Smooth muscle cell (in vitro differentiated cells): ENCODE measurements at regions not wholly inside any gene's neighbourhood (a gene's known extent, or its start where the extent isn't known, plus 50 kb on each side); places are given as distances from the start of the nearest gene placed in this dataset.
A peak's percentile ranks its signal among the peaks of the same experiment; 100 is the strongest.

Source experiments
- DNase-seq: peaks from one replicate; lab custom pipeline; 2025; ENCODE audit not compliant: unreplicated experiment; lab: John Stamatoyannopoulos, UW
- H2AFZ ChIP-seq: fragments of 200-600 bp; sonication (generic); 2 replicates; pipeline ENCODE4 v1.6.0; 2016; ENCODE audit warnings: antibody characterized with exemption, low read depth, mild to moderate bottlenecking
- H3F3A ChIP-seq: fragments of 200-600 bp; sonication (generic); 2 replicates; pipeline ENCODE4 v1.6.0; 2017; ENCODE audit warnings: antibody characterized with exemption, low read depth
- H3K27ac ChIP-seq: fragments of 200-600 bp; sonication (generic); 2 replicates; pipeline ENCODE4 v1.5.1; 2016; ENCODE audit warnings: low read depth, mild to moderate bottlenecking
- H3K27me3 ChIP-seq: fragments of 200-600 bp; sonication (generic); 2 replicates; pipeline ENCODE4 v1.6.1; 2016; ENCODE audit warnings: low read depth, mild to moderate bottlenecking
- H3K36me3 ChIP-seq: fragments of 200-600 bp; sonication (generic); 2 replicates; pipeline ENCODE4 v1.5.1; 2016; ENCODE audit warnings: low read depth
- H3K4me1 ChIP-seq: fragments of 200-600 bp; sonication (generic); 2 replicates; pipeline ENCODE4 v1.5.1; 2016; ENCODE audit warnings: low read depth
- H3K4me2 ChIP-seq: fragments of 200-600 bp; sonication (generic); 2 replicates; pipeline ENCODE4 v1.6.0; 2016; ENCODE audit warnings: mild to moderate bottlenecking
- H3K4me3 ChIP-seq: fragments of 200-600 bp; sonication (generic); 2 replicates; pipeline ENCODE4 v1.5.1; 2016; ENCODE audit warnings: mild to moderate bottlenecking
- H3K79me2 ChIP-seq: fragments of 200-600 bp; sonication (generic); 2 replicates; pipeline ENCODE4 v1.6.0; 2016; ENCODE audit warnings: low read depth, mild to moderate bottlenecking
- H3K9ac ChIP-seq: fragments of 200-600 bp; sonication (generic); 2 replicates; pipeline ENCODE4 v1.6.0; 2016; ENCODE audit warnings: low read depth
- H3K9me3 ChIP-seq: fragments of 200-600 bp; sonication (generic); replicated peaks from 2 replicates; pipeline ENCODE4 v1.5.1; 2016; ENCODE audit warnings: low read depth
- H4K20me1 ChIP-seq: fragments of 200-600 bp; sonication (generic); 2 replicates; pipeline ENCODE4 v1.6.0; 2016; ENCODE audit warnings: low read depth
- WGBS: methylation state at CpG from one replicate; pipeline ENCODE4 v1.1.7; 2016; ENCODE audit warnings: low lambda C conversion rate; 5-methylcytosine and 5-hydroxymethylcytosine counted together
- TF ChIP-seq, protein P1 (sequence below): fragments of 200-600 bp; sonication (generic); IDR thresholded peaks from 2 replicates; pipeline ENCODE4 v1.5.1; 2017; ENCODE audit warnings: borderline replicate concordance, mild to moderate bottlenecking, antibody characterized with exemption; ENCODE audit not compliant: insufficient read depth, poor library complexity, severe bottlenecking

DNA sequence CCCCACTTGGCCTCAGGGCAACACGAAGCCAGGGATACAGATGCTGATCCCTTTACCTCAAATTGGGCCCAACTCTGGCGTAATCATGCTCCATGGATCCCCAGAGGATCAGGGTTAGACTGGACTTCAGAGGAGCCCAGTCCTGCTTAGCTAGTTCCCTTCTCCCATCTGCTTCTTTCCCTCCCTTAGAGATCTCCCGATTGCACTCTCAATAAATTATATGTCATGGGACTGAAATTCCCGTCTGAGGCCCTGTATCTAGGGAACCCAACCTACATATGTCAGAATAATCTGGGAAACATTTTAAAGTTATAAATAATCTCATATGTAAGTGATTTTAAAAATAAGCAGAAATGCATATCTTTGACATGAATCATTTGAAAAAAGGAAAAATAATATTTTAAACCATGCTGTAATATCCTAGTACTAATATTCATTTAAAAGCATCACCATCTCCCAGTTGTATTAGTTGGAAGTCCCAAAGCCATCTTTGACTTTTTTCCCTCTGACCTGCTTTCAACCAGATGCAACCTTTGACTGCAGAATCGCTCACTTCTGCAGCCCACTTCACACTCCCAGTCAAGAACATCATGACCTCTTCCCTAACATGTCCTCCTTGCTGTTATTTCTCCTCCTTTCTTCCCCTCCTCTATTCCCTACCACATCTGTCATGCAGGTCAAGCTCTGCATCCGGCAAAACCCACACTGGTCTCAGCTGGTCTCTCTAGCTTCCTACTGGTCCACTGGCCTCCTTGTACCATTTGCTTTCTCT is 393.6 kb downstream of the BTBD3 start:
- Histone ChIP-seq H3K4me2 (no peak overlapping the region), H3K27ac (no peak overlapping the region), H3K27me3 (no peaks in the 10 kb centered on the region), H3K79me2 (no peaks in the 10 kb centered on the region), H3K9ac (no peak overlapping the region), H3K36me3 (no peaks in the 10 kb centered on the region), H2AFZ (no peak overlapping the region), H3F3A (no peaks in the 10 kb centered on the region), H3K4me1 (no peaks in the 10 kb centered on the region), H3K4me3 (no peak overlapping the region), H4K20me1 (no peaks in the 10 kb centered on the region), H3K9me3 (no peaks in the 10 kb centered on the region)
- TF ChIP-seq, protein P1, sequence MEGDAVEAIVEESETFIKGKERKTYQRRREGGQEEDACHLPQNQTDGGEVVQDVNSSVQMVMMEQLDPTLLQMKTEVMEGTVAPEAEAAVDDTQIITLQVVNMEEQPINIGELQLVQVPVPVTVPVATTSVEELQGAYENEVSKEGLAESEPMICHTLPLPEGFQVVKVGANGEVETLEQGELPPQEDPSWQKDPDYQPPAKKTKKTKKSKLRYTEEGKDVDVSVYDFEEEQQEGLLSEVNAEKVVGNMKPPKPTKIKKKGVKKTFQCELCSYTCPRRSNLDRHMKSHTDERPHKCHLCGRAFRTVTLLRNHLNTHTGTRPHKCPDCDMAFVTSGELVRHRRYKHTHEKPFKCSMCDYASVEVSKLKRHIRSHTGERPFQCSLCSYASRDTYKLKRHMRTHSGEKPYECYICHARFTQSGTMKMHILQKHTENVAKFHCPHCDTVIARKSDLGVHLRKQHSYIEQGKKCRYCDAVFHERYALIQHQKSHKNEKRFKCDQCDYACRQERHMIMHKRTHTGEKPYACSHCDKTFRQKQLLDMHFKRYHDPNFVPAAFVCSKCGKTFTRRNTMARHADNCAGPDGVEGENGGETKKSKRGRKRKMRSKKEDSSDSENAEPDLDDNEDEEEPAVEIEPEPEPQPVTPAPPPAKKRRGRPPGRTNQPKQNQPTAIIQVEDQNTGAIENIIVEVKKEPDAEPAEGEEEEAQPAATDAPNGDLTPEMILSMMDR, result no peak
- no peak for DNase-seq
- WGBS, result 94% methylated on average over 6 of the region's 6 CpGs

- 89% methylated on average over 1 of the region's 1 CpG for WGBS
These were observed 398.0 kb downstream of the BTBD3 start for GRCh38 chr20:12315652-12316051.

GRCh38 chr20:12316794-12317193 is 399.1 kb downstream of the BTBD3 start:
- Histone ChIP-seq H3F3A (no peaks in the 10 kb centered on the region), H3K9ac (no peak overlapping the region), H3K4me1 (no peaks in the 10 kb centered on the region), H3K27me3 (no peaks in the 10 kb centered on the region), H3K27ac (no peak overlapping the region), H3K36me3 (no peaks in the 10 kb centered on the region), H2AFZ (no peak overlapping the region), H3K4me2 (no peak overlapping the region), H4K20me1 (no peaks in the 10 kb centered on the region), H3K79me2 (no peaks in the 10 kb centered on the region), H3K4me3 (no peak overlapping the region), H3K9me3 (no peaks in the 10 kb centered on the region)
- TF ChIP-seq, protein P1, result no peak
- 99% methylated on average over 2 of the region's 2 CpGs for WGBS
- no peak for DNase-seq

More at GRCh38 chr20:12315652-12316051, 398.0 kb downstream of the BTBD3 start:
- no peak overlapping the region for H3K4me2 ChIP-seq
- no peak for DNase-seq
- no peaks in the 10 kb centered on the region for H3K27me3 ChIP-seq
- H3K36me3 ChIP-seq, result no peaks in the 10 kb centered on the region
- no peaks in the 10 kb centered on the region for H3K79me2 ChIP-seq
- no peak overlapping the region for H3K4me3 ChIP-seq
- no peak overlapping the region for H2AFZ ChIP-seq
- H3K9me3 ChIP-seq, result no peaks in the 10 kb centered on the region
- H3F3A ChIP-seq, result no peaks in the 10 kb centered on the region
- no peaks in the 10 kb centered on the region for H3K4me1 ChIP-seq
- no peak overlapping the region for H3K9ac ChIP-seq
- TF ChIP-seq, protein P1, result no peak
- H4K20me1 ChIP-seq, result no peaks in the 10 kb centered on the region
- no peak overlapping the region for H3K27ac ChIP-seq

GRCh38 chr20:12317433-12317832 is 399.7 kb downstream of the BTBD3 start:
- H2AFZ ChIP-seq, result no peak overlapping the region
- H4K20me1 ChIP-seq, result no peaks in the 10 kb centered on the region
- 61% methylated on average over 2 of the region's 2 CpGs for WGBS
- no peak overlapping the region for H3K4me3 ChIP-seq
- no peaks in the 10 kb centered on the region for H3K4me1 ChIP-seq
- H3K27ac ChIP-seq, result no peak overlapping the region
- H3K79me2 ChIP-seq, result no peaks in the 10 kb centered on the region
- H3K9ac ChIP-seq, result no peak overlapping the region
- no peaks in the 10 kb centered on the region for H3F3A ChIP-seq
- DNase-seq, result no peak
- TF ChIP-seq, protein P1, result no peak
- no peaks in the 10 kb centered on the region for H3K36me3 ChIP-seq
- no peaks in the 10 kb centered on the region for H3K27me3 ChIP-seq
- H3K4me2 ChIP-seq, result peak overlapping the region; percentile 2
- H3K9me3 ChIP-seq, result no peaks in the 10 kb centered on the region
